Stomach (tissue), 8 donors: ENCODE measurements at regions not wholly inside any gene's neighbourhood (a gene's known extent, or its start where the extent isn't known, plus 50 kb on each side); places are given as distances from the start of the nearest gene placed in this dataset.

Source experiments
- DNase-seq, 2 donors: peaks; one replicate each; pipeline versions ENCODE4 v3.0.0 to v3.0.0-alpha.2; 2013 to 2019
- H3K27ac ChIP-seq, 5 donors: fragments of 200-600 bp in 4 of 5; sonication (generic) in 4 of 5; one replicate each; pipeline ENCODE4 v1.5.1; 2013 to 2019; ENCODE audit warnings: mild to moderate bottlenecking in 1 of 5, moderate library complexity in 1 of 5
- H3K27me3 ChIP-seq, 3 donors: fragments of 200-600 bp; sonication (generic); one replicate each; pipeline ENCODE4 v1.5.1; 2017 to 2019; ENCODE audit warnings: mixed run types in 1 of 3
- H3K36me3 ChIP-seq, 4 donors: fragments of 200-600 bp; sonication (generic); 1 replicate in 3 of 4; 2 replicates in 1 of 4; pipeline ENCODE4 v1.5.1; 2016 to 2019
- H3K4me1 ChIP-seq, 4 donors: fragments of 200-600 bp; sonication (generic); one replicate each; pipeline ENCODE4 v1.5.1; 2016 to 2019
- H3K4me3 ChIP-seq, 4 donors: fragments of 200-600 bp; sonication (generic) in 3 of 4; one replicate each; pipeline ENCODE4 v1.5.1; 2016 to 2019; ENCODE audit warnings: mild to moderate bottlenecking in 1 of 4
- H3K9me3 ChIP-seq, 4 donors: fragments of 200-600 bp; sonication (generic); one replicate each; pipeline ENCODE4 v1.5.1; 2016 to 2019
- EP300 ChIP-seq: sonication (generic); formaldehyde crosslinking; IDR thresholded peaks from one replicate; pipeline ENCODE4 v1.6.1; 2017; ENCODE audit warnings: antibody characterized with exemption
- POLR2A ChIP-seq, 4 donors: fragments of 450-650 bp; IDR thresholded peaks; one replicate each; pipeline ENCODE4 v1.6.1; 2016; ENCODE audit warnings: antibody characterized with exemption in 4 of 4, control low read depth in 2 of 4, mild to moderate bottlenecking in 1 of 4, moderate library complexity in 1 of 4
- POLR2AphosphoS5 ChIP-seq, 3 donors: sonication (generic); formaldehyde crosslinking; IDR thresholded peaks; one replicate each; pipeline ENCODE4 v1.6.1; 2016; ENCODE audit warnings: antibody characterized with exemption in 3 of 3
- WGBS, 5 donors: extraction: QIAGEN DNeasy Blood & Tissue Kit in 3 of 5; methylation state at CpG; one replicate each; pipeline versions ENCODE4 v1.1.5 to v1.1.7; 2013 to 2018; 5-methylcytosine and 5-hydroxymethylcytosine counted together
- intact Hi-C: fragments of 100-400 bp; cut with DNase I; formaldehyde crosslinking; loops from one replicate; pipeline ENCODE4 v1.15.1; 2023; ENCODE audit warnings: low total_unique reads
- TF ChIP-seq, protein P1 (sequence below), 7 experiments: fragments of 450-650 bp in 4 of 7; fragments of 200-600 bp in 3 of 7; sonication (generic) in 3 of 7; IDR thresholded peaks; one replicate each; pipeline ENCODE4 v1.5.1; 2016 to 2019; ENCODE audit warnings: antibody characterized with exemption in 7 of 7, control low read depth in 2 of 7, mild to moderate bottlenecking in 1 of 7
- donor health status: healthy with polysubstance abuse.
- donor health status: Bipolar disorder and iron deficiency.
- donor health status: healthy.

DNA sequence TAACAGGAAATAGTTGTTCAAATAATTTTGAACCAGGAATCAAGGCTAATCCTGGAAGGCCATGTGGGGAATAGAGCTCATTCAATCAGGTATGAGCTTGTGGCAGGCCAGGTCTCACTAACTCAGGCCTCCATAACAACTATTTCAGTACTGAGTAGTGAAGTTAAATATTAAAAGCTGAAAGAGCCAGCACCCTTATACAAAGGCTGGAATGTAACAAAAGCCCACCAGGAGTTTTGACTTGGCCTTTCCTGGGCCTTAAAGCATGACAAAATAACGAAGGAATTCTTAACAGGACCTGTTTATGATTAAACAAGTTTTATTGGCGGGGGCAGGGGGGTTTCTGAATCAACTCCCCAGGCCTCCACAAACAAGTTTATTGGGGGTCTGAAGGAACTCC is 1146.7 kb downstream of the CDH9 start:
- Histone ChIP-seq H3K4me3 (no peak overlapping the region), H3K27ac (no peak overlapping the region), H3K4me1 (no peaks in the 10 kb centered on the region), H3K27me3 (no peaks in the 10 kb centered on the region), H3K9me3 (peaks cover 0 to 22% (median 12%) of the 10 kb centered on the region in 4 donors), H3K36me3 (no peaks in the 10 kb centered on the region)
- 17 to 44% (median 39%) methylated on average over 2 of the region's 2 CpGs for WGBS, 5 donors
- intact Hi-C loops = no loop called here
- no peak for DNase-seq
- no peak for TF ChIP-seq EP300
- TF ChIP-seq, protein P1, sequence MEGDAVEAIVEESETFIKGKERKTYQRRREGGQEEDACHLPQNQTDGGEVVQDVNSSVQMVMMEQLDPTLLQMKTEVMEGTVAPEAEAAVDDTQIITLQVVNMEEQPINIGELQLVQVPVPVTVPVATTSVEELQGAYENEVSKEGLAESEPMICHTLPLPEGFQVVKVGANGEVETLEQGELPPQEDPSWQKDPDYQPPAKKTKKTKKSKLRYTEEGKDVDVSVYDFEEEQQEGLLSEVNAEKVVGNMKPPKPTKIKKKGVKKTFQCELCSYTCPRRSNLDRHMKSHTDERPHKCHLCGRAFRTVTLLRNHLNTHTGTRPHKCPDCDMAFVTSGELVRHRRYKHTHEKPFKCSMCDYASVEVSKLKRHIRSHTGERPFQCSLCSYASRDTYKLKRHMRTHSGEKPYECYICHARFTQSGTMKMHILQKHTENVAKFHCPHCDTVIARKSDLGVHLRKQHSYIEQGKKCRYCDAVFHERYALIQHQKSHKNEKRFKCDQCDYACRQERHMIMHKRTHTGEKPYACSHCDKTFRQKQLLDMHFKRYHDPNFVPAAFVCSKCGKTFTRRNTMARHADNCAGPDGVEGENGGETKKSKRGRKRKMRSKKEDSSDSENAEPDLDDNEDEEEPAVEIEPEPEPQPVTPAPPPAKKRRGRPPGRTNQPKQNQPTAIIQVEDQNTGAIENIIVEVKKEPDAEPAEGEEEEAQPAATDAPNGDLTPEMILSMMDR (IDR thresholded peaks at IDR 0.05) = no peak
- no peak for TF ChIP-seq POLR2A (IDR thresholded peaks at IDR 0.05)
- no peak for TF ChIP-seq POLR2AphosphoS5 (IDR thresholded peaks at IDR 0.05)

DNA sequence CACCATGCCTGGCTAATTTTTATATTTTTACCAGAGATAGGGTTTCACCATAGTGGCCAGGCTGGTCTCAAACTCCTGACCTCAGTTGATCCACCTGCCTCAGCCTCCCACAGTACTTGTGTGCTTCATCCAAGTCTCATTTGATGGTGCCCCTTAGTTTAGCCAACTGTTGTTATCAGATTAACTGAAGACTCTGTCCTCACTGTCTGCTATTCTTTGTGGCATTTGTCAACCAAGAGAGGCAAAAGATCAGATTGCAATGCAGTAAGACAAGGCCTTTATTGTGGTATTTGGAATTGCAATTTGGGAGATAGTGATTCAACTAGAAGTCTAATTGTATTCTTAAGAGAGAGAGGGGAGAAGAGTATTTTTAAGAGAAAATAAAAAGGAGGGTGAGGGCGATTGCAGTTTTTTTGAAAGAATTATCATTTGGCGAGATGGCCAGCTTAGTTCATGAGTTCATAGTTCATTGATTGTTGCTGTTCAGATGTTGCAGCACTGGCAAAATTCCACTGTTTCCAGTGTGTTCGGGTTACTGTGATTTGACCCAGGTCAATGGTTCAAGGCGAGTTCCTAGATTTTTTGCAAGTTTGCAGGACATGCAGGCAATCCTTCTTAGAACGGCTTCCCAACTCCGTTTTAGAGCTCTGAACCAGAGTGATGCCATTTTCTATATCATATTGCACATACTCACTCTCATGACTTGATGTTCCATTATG is 1156.9 kb downstream of the CDH9 start:
- intact Hi-C loops = no loop called here
- no peak for DNase-seq

DNA sequence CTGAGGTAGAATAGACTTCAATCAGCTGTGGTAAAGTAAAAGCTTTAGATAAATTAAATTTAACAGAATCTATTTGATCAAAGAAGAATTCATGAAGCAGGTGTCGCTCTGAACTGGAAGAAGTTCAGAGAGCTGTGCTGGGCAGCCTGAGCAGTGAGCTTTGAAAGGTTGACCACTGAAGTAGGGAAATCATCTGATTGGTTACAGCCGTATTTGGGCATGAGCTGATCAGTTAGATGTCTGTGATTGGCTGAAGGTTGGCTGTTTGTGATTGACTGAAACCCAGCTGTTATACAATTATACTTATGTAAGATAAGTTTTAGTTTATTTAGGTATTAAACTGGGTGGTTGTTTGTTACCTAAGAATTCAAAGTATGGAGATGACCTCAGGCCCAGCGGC is 1174.6 kb downstream of the CDH9 start:
- peaks cover 0 to 20% (median 8%) of the 10 kb centered on the region in 4 donors for H3K9me3 ChIP-seq
- DNase-seq = no peak
- H3K36me3 ChIP-seq = no peaks in the 10 kb centered on the region
- H3K27me3 ChIP-seq = no peaks in the 10 kb centered on the region
- intact Hi-C loops = no loop called here
- no peak overlapping the region for H3K4me3 ChIP-seq
- TF ChIP-seq EP300 (no peak), POLR2AphosphoS5 (IDR thresholded peaks at IDR 0.05) (no peak), POLR2A (IDR thresholded peaks at IDR 0.05) (no peak)
- TF ChIP-seq, protein P1 (IDR thresholded peaks at IDR 0.05) = no peak
- no peaks in the 10 kb centered on the region for H3K4me1 ChIP-seq
- no peak overlapping the region for H3K27ac ChIP-seq
- 75 to 87% (median 81%) methylated on average over 3 of the region's 3 CpGs for WGBS, 5 donors

More for the DNA sequence above, 1156.9 kb downstream of the CDH9 start:
- Histone ChIP-seq H3K36me3 (no peaks in the 10 kb centered on the region), H3K27ac (no peak overlapping the region), H3K4me3 (no peak overlapping the region), H3K4me1 (no peaks in the 10 kb centered on the region), H3K9me3 (peaks cover 0 to 7% (median 1%) of the 10 kb centered on the region in 4 donors), H3K27me3 (no peaks in the 10 kb centered on the region)
- TF ChIP-seq POLR2AphosphoS5 (IDR thresholded peaks at IDR 0.05) (no peak), POLR2A (IDR thresholded peaks at IDR 0.05) (no peak)
- 81 to 85% (median 84%) methylated on average over 6 of the region's 6 CpGs for WGBS, 5 donors

DNA sequence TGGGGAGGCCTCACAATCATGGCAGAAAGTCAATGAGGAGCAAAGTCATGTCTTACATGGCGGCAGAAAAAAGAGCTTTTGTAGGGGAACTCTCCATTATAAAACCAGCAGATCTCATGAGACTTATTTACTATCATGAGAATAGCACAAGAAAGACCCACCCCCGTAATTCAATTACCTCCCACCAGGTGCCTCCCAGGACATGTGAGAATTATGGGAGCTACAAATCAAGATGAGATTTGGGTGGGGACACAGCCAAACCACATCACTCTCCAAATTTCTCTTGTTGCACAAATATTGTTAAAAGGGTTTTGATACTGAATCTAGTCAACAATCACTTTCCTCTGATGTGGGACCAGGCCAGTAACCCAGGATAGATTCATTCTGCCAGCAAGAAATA is 1176.1 kb downstream of the CDH9 start:
- intact Hi-C loops = no loop called here
- Histone ChIP-seq H3K4me3 (no peak overlapping the region), H3K27ac (no peak overlapping the region), H3K9me3 (peaks cover 0 to 18% (median 11%) of the 10 kb centered on the region in 4 donors), H3K4me1 (no peaks in the 10 kb centered on the region), H3K27me3 (no peaks in the 10 kb centered on the region), H3K36me3 (no peaks in the 10 kb centered on the region)
- DNase-seq = no peak
- 77 to 91% (median 88%) methylated on average over 2 of the region's 2 CpGs for WGBS, 5 donors
- TF ChIP-seq POLR2A (IDR thresholded peaks at IDR 0.05) = no peak
- TF ChIP-seq EP300 = no peak
- TF ChIP-seq, protein P1 (IDR thresholded peaks at IDR 0.05) = no peak
- no peak for TF ChIP-seq POLR2AphosphoS5 (IDR thresholded peaks at IDR 0.05)

DNA sequence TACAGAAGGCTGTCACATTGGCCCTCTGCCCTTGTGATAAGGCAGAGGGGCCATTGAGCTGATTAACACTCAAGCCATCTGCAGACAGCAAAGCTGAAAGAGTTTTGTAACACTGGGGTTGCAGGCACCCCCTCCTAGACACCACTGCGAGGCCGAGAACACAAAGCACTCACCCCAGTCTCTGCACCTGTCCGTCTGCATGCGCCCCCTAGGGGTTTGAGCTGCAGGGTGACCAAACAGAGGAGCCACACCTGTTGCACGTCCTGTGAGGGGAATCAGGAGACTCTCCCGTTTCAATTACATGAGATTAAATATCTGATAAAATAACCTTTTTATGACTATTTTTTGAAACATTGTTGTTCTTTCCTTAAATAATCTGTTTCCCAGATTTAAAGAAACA is 1180.4 kb downstream of the CDH9 start:
- intact Hi-C loops = no loop called here
- no peak for DNase-seq
- peaks cover 0 to 21% (median 9%) of the 10 kb centered on the region in 4 donors for H3K9me3 ChIP-seq
- no peaks in the 10 kb centered on the region for H3K4me1 ChIP-seq
- no peak overlapping the region for H3K27ac ChIP-seq
- TF ChIP-seq POLR2AphosphoS5 (IDR thresholded peaks at IDR 0.05) (no peak), EP300 (no peak), POLR2A (IDR thresholded peaks at IDR 0.05) (no peak)
- TF ChIP-seq, protein P1 (IDR thresholded peaks at IDR 0.05) = no peak
- H3K4me3 ChIP-seq = no peak overlapping the region
- no peaks in the 10 kb centered on the region for H3K36me3 ChIP-seq
- no peaks in the 10 kb centered on the region for H3K27me3 ChIP-seq
- whole genome bisulfite sequencing, 5 donors = 44 to 62% (median 47%) methylated on average over 6 of the region's 6 CpGs
